ENCODE measurements at regions not wholly inside any gene's neighbourhood (a gene's known extent, or its start where the extent isn't known, plus 50 kb on each side); places are given as distances from the start of the nearest gene placed in this dataset.

- TF ChIP-seq, protein P1, sequence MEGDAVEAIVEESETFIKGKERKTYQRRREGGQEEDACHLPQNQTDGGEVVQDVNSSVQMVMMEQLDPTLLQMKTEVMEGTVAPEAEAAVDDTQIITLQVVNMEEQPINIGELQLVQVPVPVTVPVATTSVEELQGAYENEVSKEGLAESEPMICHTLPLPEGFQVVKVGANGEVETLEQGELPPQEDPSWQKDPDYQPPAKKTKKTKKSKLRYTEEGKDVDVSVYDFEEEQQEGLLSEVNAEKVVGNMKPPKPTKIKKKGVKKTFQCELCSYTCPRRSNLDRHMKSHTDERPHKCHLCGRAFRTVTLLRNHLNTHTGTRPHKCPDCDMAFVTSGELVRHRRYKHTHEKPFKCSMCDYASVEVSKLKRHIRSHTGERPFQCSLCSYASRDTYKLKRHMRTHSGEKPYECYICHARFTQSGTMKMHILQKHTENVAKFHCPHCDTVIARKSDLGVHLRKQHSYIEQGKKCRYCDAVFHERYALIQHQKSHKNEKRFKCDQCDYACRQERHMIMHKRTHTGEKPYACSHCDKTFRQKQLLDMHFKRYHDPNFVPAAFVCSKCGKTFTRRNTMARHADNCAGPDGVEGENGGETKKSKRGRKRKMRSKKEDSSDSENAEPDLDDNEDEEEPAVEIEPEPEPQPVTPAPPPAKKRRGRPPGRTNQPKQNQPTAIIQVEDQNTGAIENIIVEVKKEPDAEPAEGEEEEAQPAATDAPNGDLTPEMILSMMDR (conservative IDR thresholded peaks at IDR 0.05; ENCODE audit: low read depth, low read length), result no peak
- no peak for DNase-seq (ENCODE audit: low read depth)
- no peak overlapping the region for H3K4me3 ChIP-seq (ENCODE audit: low read length)
Observed at GRCh38 chr13:96899946-96900345, 94.3 kb downstream of the OXGR1 start.

DNA sequence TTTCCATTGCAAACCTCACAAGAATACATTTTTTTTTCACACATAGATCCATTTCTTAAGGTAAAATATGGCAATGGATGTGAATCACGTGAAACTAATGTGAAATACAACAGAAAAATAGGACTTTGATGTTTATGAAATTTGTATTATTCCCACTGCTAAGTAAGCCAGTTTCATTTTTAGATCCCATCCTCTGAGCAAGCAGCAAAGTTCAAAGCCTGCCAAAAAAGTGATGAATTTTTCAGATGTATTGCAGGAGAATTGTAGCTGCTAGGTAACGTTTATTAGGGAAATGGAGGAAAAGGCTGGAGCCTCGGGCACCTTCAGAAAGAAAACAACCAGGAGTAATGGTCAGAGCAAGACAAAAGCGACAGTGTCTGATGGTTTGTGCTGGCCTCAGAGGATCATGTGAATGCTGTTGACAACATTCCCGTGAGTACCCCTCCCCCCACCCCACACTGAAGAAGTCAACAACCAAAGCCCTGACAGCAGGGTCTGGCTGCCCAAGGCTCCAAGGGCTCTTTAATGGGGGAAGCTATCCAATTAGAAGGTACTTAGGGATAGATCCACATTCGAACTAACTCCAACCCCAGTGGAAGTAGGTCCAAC is 95.5 kb downstream of the OXGR1 start:
- TF ChIP-seq, protein P1 (conservative IDR thresholded peaks at IDR 0.05; ENCODE audit: low read depth, low read length), result no peak
- H3K4me3 ChIP-seq (ENCODE audit: low read length), result peak overlapping the region; percentile 24
- DNase-seq (ENCODE audit: low read depth), result peak; percentile 52

GRCh38 chr13:96898212-96898611 is 96.1 kb downstream of the OXGR1 start:
- no peak overlapping the region for H3K4me3 ChIP-seq (ENCODE audit: low read length)
- TF ChIP-seq, protein P1 (conservative IDR thresholded peaks at IDR 0.05; ENCODE audit: low read depth, low read length), result no peak
- peak; percentile 88 for DNase-seq (ENCODE audit: low read depth)
